GM12891 (cell line): ENCODE measurements at regions not wholly inside any gene's neighbourhood (a gene's known extent, or its start where the extent isn't known, plus 50 kb on each side); places are given as distances from the start of the nearest gene placed in this dataset.

Experiments used
- POLR2A ChIP-seq: IDR thresholded peaks from 2 replicates; pipeline ENCODE4 v1.6.1; 2011; ENCODE audit warnings: low read depth, low read length, control low read depth
- POLR2AphosphoS5 ChIP-seq: IDR thresholded peaks from 2 replicates; pipeline ENCODE4 v1.6.1; 2011; ENCODE audit warnings: low read depth, low read length, control low read depth
- POU2F2 ChIP-seq: IDR thresholded peaks from 2 replicates; pipeline ENCODE4 v1.6.1; 2011; ENCODE audit warnings: low read depth, mild to moderate bottlenecking, control low read depth, low read length, moderate library complexity
- TAF1 ChIP-seq: IDR thresholded peaks from 2 replicates; pipeline ENCODE4 v1.6.1; 2011; ENCODE audit warnings: low read depth, low read length, control low read depth

GRCh38 chr17:72302735-72303134 lies 181.9 kb downstream of the SOX9 start:
- TF ChIP-seq POLR2A: no peak
- TF ChIP-seq POLR2AphosphoS5: no peak
- TF ChIP-seq TAF1: no peak
- no peak for TF ChIP-seq POU2F2
